ENCODE measurements at regions not wholly inside any gene's neighbourhood (a gene's known extent, or its start where the extent isn't known, plus 50 kb on each side); places are given as distances from the start of the nearest gene placed in this dataset.

DNA sequence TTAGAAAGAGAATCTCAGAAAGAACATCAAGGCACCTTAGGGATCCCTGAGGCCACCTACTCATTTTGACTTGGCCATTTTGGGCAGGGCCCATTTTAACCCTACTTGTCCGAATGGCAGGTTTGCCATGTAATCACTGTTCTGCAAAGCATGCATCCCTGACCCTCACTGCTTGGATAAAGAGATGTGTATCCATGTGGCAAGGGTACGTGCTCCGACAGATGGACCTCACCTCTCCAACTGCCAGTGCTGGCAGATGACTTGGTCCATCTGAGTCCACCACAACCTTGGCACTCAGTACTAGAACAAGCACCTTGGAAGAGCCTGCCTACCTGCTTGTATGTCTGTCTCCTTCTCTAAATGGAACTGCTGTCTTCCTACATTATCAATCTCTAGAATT, 139.4 kb downstream of the SPATA19 start:
- TF ChIP-seq, protein P1, sequence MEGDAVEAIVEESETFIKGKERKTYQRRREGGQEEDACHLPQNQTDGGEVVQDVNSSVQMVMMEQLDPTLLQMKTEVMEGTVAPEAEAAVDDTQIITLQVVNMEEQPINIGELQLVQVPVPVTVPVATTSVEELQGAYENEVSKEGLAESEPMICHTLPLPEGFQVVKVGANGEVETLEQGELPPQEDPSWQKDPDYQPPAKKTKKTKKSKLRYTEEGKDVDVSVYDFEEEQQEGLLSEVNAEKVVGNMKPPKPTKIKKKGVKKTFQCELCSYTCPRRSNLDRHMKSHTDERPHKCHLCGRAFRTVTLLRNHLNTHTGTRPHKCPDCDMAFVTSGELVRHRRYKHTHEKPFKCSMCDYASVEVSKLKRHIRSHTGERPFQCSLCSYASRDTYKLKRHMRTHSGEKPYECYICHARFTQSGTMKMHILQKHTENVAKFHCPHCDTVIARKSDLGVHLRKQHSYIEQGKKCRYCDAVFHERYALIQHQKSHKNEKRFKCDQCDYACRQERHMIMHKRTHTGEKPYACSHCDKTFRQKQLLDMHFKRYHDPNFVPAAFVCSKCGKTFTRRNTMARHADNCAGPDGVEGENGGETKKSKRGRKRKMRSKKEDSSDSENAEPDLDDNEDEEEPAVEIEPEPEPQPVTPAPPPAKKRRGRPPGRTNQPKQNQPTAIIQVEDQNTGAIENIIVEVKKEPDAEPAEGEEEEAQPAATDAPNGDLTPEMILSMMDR (IDR thresholded peaks at IDR 0.05; ENCODE audit: borderline replicate concordance, control extremely low read depth, extremely low read depth, insufficient read depth, missing control alignments) = no peak
- in situ Hi-C loops (cut with MboI; ENCODE audit: low sequenced_read_pairs, unreplicated experiment) = no loop called here
- no peak for DNase-seq (ENCODE audit: low spot score)

DNA sequence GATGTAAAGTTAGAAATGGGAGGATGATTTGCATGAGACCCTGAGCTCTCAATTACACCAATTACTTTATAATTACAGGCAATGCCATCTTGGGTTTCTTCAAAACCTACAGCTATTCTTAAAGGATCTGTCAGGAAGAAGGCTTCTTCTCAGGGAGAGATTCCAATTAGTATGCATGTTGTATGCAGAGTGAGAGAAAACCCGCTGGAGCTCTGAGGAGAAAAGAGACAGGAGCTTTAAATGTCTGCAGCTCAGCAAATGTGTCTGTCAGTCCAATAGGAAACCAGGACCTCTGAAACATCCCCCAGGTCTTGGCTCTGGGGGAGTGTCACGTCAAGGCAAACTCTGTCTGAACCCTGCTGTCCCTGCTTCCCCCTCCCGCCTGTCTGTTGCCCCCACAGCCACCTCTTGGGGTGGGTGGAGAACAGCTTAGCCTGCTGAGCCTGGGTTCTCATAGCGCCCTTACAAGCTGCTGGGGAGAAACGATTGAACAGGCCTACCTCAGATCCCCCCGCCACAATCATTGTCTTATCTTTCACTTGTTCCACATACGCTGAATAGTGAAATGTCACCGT, 140.2 kb downstream of the SPATA19 start:
- DNase-seq (ENCODE audit: low spot score) = no peak
- in situ Hi-C loops (cut with MboI; ENCODE audit: low sequenced_read_pairs, unreplicated experiment) = no loop called here
- TF ChIP-seq, protein P1 (IDR thresholded peaks at IDR 0.05; ENCODE audit: borderline replicate concordance, control extremely low read depth, extremely low read depth, insufficient read depth, missing control alignments) = no peak

DNA sequence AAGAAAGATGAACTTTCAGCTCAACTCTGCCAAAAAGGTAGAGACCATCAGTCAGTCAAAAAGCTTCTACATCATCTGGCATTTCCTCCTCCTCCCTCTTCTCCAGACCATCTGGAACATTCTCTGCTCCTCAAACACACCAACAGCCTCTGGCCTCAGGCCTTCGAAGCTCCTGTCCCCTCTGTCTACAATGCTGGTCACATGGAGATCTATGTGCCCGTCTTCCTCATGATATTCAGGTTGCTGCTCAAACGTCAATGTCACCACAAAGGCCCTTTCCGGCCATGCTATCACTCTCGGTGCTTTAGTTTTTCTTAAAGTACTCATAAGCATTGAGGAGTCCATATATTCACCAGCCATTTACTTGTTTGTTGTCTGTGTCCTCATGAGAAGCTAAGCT, 146.2 kb downstream of the SPATA19 start:
- TF ChIP-seq, protein P1 (IDR thresholded peaks at IDR 0.05; ENCODE audit: borderline replicate concordance, control extremely low read depth, extremely low read depth, insufficient read depth, missing control alignments) = no peak
- in situ Hi-C loops (cut with MboI; ENCODE audit: low sequenced_read_pairs, unreplicated experiment) = no loop called here
- no peak for DNase-seq (ENCODE audit: low spot score)

DNA sequence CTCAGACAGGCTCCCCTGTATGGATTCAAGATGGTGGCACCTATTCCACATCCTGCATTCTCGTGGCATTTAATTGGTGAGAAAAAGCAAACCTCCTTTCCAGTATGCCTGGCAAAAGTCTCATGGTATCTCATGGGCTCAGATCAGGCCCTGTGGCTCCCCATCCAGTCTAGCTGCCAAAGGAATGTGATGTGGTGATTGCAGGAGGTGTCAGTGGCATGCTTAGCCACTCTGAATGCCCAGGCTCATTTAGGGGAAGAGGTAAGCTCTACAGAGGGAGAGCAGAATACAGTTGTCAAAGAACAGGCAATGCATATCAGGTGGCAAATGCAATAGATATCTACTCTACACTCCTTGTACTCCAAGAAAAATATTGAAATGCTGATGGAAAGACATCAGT, 146.7 kb downstream of the SPATA19 start:
- in situ Hi-C loops (cut with MboI; ENCODE audit: low sequenced_read_pairs, unreplicated experiment) = no loop called here
- no peak for DNase-seq (ENCODE audit: low spot score)
- TF ChIP-seq, protein P1 (IDR thresholded peaks at IDR 0.05; ENCODE audit: borderline replicate concordance, control extremely low read depth, extremely low read depth, insufficient read depth, missing control alignments) = no peak

DNA sequence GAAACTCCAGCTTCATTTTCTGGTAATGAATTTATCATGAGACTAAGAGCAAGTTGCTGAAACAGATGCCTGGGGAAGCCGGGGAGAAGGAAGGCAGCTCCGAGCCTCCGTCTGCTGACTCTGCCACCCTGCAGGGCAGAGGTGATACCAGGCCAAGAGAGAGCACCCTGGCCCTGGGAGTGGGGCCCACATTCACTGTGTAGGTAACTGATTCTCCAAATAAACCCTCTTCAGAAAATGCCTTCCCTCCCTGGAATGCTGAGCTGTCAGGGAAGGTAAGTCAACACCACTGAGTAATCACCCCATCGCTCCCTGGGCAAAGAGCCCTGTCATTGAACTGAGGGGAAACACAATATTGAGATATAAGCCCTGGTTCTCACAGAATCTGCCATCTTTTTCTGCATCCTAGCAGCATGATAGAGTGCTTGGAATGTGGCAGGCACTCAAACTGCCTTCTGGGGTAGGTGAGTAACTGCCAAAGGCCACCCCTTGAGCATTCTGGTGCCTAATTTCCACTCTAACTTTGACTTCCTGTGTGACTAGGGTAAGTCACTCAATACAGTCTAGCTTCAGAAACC, 147.6 kb downstream of the SPATA19 start:
- TF ChIP-seq, protein P1 (IDR thresholded peaks at IDR 0.05; ENCODE audit: borderline replicate concordance, control extremely low read depth, extremely low read depth, insufficient read depth, missing control alignments) = no peak
- in situ Hi-C loops (cut with MboI; ENCODE audit: low sequenced_read_pairs, unreplicated experiment) = no loop called here
- DNase-seq (ENCODE audit: low spot score) = no peak

DNA sequence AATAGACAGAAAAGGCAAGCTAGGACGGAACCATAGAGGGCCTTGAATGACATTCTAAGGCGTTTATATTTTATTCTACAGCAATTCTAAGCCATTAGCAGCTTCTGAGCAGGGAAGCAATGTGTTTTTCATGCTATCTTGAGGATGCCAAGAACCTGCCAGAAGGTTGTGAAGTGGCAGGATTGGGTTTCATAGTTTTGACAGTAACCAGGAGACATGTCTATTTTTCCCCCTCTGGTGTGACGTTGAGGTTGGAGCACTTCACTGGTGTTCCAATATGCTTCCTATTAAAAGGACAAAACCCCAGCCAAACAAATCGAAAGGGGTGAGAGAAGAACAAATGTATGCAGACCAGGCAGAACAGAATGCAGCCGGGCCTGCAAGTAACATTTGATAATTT, 148.2 kb downstream of the SPATA19 start:
- TF ChIP-seq, protein P1 (IDR thresholded peaks at IDR 0.05; ENCODE audit: borderline replicate concordance, control extremely low read depth, extremely low read depth, insufficient read depth, missing control alignments) = no peak
- no peak for DNase-seq (ENCODE audit: low spot score)
- in situ Hi-C loops (cut with MboI; ENCODE audit: low sequenced_read_pairs, unreplicated experiment) = no loop called here

Measured in GM13976 (cell line).